HG02973 (cell line): ENCODE measurements at regions not wholly inside any gene's neighbourhood (a gene's known extent, or its start where the extent isn't known, plus 50 kb on each side); places are given as distances from the start of the nearest gene placed in this dataset.

Experiments
- ATAC-seq: cut with Tn5 transposase; IDR thresholded peaks from one replicate; pipeline ENCODE4 v1.9.1; 2021; ENCODE audit warnings: moderate library complexity; ENCODE audit not compliant: unreplicated experiment

DNA sequence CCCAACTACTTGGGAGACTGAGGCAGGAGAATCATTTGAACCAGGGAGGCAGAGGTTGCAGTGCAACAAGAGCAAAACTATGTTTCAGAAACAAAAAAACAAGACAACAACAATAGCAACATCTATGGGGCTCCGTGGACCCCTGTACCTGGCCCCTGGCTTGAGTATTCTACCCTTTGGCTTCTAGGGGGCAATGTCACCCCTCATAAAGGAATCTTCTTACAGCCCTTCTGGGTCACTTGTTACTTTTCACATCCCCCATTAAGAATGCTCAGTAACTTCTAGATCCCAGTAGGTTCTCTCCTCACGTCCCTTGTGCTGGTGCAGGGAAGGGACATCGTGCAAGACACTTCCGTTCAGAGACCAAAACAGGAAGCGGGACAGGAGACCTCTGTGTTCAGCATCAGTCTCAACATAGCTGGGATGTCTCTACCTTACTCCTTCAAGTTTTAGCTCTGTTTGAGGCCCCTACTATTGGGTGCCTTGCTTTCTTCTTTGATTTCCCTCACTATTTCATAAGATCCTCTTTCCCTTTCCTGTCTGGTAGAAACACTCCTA is 218.1 kb upstream of the ARGLU1 start:
- no peak for ATAC-seq

DNA sequence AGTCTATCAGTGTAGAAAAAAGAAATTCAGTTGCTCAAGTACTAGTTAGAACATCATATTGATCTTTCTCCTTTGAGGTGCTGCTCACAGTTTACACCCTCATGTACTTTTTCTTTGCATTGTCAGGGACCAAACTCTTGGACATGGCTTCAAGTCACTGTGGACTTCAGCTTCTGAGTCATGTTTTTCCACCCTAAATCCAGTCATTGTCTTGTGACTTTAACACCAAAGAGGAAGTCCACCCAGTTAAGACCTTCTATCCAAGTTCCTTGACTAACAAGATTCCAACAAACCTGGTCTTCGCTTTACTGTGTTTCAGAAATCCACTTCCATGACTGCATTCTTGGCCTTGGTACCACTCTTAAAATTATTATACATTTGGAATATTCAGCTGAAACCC is 206.7 kb upstream of the ARGLU1 start:
- no peak for ATAC-seq

DNA sequence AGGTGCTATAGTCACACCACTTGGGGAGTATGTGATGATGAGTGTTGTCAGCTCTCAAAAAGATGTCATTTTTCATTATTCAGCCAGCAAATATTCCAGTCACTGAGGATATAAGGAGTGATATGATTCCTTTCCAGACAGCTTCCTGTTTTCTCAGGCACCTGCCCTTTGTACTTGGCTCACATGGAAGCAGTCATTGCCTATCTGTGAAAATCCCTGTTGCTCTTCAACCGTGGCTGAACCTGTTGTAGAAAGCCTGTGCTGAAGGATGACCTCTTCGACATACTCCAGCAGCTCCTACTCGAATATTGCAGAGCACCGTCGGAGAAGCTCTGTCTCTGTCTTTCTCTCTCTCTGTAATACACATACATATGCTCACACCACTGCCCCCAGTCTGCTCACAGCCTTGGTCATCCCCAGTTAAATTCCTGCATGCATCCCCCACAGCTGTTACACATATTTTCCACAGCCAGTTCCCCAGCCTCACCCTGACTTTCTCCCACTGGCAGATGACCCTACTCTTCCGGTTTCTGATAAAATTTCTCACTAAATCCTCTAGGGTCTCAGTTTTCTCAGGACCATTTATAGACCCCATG is 204.2 kb upstream of the ARGLU1 start:
- no peak for ATAC-seq

DNA sequence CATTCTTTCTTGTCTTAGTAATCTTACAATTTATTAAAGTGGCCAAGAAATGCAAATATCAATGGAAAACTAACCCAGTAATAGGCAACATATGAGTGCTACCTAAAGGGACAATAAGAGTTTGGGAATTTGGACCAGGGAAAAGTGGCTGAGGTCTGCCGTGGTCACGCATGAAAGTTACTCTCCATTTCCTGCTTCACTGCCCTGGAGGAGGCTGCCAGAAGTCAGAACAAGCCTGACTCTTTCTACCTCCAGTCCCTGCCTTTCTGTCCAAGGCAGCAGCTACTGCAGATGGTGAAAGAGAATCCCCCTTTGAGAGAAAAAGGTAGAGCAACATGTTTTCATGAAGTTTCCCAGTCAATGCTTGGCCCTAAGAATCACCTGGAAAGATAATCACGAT is 201.1 kb upstream of the ARGLU1 start:
- no peak for ATAC-seq

DNA sequence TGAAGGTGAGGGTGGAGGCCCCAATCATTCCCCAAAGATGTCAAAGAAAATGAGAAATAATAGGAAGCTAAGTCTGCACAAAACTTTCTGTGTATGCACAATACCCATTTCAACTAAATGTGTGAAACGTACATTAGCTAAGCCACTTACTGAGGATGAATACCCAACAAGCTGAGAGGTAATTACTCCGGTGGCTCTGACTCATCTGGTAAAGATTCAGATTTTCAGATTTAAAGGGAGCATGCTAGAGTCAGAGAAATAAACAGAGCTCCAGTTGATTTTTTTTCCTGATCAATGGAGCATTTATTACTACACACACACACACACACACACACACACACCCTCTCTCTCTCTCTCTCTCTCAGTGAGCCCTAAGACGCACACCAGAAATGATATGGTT is 194.8 kb upstream of the ARGLU1 start:
- no peak for ATAC-seq

DNA sequence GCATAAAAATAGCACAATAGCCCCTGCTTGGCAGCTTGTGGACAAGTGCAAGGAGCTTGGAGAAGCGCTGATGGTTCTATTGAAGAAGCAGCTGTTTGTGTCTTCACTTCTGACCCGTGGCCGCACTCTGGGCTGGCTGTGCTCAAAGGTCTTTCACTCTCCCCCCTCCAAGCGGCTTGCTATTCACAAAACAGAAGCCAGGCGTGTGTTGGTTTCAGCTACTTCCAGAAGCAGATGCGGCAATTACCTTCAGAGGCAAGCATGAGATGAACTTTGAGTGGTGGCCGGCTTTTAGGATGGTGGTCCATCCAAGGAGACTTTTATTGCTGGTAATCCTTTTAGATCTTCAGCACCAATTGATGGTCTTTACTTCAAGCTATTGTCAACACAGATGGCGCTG is 188.5 kb upstream of the ARGLU1 start:
- no peak for ATAC-seq

DNA sequence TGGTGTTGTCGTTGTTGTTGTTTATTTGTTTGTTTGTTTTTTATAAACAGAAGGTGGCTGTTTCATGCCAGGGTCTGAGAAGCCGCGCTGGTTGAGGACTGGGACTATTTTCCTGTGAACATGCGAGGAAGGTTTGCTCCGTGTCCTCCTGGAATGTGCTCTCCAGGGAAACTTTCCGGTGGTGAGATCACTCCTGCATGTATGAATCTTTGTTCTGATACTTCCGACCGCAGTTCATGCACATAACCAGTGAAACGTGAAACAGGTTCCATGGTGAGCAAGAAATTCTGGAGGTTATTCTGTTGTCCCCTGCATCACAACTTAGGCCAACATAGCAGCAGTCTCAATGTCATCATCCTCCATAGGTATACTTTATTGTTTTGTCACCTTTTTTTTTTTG is 187.6 kb upstream of the ARGLU1 start:
- no peak for ATAC-seq

DNA sequence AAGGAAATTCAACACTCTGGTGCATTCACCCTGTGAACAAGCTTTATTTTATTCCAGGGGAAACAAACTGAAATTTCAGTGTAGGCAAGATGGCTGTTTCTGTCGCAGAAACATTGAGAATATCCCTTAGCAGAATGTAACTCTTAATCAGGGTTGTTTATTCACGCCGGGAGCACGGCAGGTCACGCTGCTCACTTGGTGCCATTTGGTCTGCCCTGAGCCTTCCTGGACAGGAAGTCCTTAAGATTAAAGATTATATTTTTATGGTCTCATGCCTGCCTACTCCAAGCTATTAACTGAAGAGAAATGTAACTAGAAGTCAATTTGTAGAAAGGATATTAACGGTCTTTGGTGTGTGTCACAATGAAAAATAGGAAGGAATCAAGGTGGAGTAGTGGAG is 185.3 kb upstream of the ARGLU1 start:
- ATAC-seq: no peak

DNA sequence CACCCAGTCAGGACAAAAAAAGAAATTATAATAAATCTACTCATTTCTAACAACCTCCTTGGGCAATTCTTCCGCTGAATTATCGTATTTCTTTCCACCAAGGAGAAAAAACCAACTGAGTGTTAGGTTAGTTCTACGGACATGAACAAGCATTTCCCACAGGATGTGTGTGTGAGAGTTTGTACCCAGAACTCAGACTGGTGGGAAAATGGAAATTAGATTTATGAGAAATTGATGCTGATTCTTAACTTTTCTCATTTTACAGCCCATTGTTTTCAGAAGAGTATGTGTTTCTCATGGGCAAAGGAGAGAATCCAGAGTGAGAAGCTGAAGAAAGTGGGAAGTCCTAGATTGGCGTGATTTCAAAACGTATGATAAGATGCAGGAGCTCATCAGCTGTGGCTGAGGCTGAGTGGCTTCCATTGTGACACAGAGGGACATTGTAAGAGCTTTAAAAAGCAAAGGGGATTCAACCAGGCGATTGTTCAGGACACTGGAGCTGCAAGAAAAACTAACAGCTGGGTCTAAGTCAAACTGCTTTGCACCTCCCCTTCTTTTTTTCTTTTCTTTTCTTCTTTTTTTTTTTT is 184.7 kb upstream of the ARGLU1 start:
- no peak for ATAC-seq

DNA sequence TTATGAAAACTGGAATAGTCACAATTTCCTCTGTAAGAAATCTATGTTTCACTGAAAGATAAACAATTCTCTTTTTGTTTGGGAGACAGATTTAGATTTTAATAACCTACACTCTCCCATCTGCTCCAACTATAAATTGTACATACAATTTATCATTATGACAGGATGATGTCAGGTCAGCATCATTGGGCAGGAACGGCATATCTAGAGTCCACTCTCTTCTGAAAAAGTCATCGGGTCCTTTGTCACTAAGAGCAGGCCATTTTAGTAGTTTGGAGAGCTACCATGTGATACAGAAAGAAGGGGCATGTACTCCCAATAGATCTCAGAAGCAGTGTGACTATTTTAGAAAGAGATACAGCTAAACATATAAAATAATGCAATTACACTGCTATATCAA is 180.8 kb upstream of the ARGLU1 start:
- ATAC-seq: no peak

DNA sequence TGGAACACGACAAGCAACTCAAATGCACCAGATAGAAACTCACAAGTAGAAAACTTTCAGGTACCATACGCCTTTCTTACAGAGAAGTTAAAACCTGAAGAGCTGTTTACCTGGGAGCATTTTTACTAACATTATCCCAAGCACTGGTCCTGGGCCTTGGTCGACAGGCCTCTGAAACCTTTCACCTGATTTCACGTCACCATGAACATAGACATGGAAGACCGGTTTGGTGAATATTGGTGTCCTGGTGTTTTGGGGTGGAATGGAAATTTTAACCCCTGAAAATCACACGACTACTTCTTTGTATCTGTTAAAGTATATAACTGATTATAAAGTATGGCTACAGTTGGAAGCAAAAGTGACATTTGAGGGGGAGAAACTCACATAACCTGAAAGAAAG is 176.6 kb upstream of the ARGLU1 start:
- ATAC-seq: no peak

DNA sequence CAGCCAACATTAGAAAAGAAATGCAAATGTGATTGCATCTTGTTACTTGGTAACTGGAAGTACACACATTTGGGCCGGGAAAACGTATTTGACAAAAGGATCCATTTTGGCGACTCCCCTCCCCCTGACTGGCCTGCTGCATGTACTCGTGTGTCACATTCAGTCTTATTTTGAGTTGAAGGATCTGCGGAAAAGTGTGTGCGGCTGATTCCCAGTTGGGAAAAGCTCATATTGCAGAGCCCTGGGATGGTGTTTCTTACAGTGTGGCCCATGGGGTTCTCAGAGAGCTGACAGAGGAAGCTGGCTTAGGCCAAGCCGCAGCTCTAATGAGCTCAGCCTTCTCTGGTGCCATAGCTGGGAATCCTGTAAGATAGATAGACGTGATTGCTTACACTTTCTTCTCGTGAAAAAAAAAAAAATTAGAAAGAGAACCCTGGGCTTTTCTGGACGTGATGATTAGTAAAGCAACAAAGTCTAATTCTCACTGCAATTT is 170.3 kb upstream of the ARGLU1 start:
- ATAC-seq: no peak

DNA sequence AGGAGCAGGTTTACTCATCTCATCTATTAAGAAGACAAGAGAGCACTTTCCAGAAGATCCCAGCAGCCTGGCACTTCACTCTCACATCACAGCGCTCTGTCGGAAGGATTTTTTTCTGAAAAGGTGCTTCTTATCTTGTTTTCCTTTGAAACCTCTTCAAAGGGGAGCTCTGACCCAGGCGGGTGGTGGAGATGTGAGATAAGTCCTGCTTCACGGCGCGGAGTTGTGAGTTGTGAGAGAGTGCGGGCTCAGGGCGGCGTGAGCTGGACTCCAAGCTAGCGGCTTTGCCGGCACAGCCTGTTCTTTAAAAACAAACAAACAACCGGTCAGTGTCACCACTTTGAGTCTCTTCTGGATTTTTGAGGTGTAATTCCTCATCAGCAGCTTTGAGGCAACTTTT is 169.0 kb upstream of the ARGLU1 start:
- ATAC-seq: no peak

DNA sequence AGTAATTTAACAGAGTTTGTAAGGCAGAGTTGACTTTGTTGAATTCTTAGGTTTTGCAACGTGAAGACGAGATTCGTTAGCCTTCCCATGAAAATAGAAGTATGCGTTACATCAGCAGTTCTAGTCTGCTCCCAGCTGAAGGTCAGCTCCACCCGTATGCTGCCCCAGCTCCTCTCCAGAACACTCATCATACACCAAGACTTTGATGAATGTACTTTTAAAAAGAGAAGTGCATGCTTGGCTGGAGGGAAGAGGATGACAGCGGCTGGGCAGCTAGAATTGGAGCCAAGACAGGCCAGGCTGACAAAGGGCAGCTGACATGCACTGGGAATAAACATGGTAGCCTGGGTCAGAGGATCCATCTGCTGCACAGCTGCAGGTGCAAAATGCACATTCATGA is 166.3 kb upstream of the ARGLU1 start:
- ATAC-seq: no peak

DNA sequence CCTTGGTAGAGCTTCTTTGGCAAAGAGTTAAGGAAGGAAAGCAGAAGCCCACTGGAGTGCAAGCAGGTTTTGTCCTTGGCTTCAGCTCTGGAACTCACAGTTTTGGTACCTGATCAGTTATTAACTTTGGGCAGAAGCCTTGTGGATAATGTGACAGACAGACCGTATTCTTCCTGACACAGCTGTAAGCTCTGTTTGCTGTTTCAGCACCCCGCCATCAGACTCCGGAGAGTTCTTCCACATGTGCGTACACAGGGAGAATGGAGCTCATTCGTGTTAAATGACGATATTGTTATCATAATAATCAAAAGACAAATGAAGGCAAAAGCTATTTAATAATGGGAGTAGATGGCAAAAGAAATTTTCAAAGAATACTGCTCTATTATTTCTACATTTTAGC is 155.1 kb upstream of the ARGLU1 start:
- no peak for ATAC-seq

DNA sequence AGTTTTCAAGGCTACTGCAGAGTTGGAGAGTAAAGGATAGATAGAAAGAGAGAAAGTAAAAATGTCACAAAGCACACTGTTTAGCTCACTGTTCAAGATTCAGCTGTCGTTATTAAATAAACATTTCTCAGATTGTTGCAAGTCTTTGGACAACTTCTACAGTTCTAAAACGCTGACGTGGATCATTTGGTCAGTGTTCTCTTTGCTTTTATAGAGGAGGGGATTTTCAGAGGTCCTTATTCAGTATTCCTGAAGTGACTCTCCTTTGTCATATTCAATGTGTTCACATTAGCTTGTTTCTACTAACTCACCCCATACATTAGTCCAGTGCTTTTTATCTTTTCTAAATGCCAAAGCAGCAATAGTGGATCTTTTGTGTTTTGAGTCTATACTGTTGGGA is 154.7 kb upstream of the ARGLU1 start:
- ATAC-seq: no peak

DNA sequence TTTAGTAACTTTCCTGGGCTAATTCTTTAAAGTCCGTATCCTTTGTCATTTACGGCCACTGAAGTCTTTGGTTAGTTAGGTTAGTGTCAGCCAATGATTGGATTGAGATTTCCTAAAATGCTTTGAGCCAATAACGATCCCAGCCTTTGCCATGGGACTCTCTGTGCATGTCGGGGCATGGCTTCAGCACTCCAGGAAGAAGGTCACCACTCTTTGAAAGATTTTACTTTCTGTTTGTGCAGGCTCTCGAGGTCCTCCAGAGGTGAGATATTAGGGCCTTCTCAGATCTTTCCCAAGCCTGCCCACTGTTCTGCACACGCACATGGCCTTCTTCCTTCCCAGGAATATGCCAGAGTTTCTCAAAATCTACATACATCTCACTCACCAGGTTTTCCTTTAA is 153.7 kb upstream of the ARGLU1 start:
- no peak for ATAC-seq

DNA sequence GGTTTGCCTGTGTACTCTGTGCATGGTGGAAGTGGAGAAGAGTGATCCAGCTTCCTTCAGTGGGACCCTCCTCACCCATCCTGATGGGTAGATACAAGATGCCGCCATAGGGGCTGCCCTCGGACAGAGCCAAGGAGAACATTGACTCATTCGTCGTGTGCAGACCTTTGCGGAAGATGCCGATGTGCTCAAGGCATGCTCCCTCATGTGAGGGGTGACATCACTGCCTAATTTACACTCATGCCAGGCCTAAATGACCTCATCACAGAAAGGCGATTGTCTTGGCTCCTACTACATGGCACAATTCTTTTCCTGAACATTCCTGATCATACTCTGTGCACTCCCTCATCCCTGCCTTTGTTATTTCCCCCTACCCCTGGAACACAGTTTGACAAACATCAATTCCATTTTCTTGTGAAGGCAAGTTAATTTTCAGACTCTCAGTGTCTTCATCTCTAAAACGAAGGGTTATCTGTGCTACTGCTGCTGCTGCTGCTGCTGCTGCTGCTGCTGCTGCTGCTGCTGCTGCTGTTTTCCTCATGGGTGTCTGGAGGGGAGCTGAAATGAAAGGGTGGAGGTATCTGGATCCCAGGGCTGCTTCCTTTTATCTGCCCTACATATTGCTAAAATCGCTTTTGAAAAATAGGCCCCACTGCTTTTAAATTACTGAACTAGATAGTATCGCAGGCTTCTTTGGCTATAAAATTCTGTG is 146.5 kb upstream of the ARGLU1 start:
- no peak for ATAC-seq

DNA sequence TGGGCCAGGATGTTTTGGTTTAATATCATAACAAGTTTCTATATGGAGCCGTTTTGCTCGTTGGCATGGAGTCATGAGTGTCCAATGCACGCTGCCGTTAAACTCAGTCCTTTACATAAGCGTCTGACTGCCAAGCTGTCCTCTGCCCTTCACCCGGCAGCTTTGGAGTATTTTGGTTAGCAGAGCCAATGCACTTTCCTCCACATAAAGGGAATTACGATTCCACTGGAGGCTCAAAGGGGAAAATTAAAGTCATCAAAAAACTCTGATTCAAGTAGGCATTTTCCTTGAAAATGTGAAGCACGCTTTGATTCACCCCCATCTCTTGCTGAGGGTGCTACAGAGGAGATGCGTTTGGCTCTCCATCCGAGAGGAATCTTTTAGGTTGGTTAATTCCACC is 144.4 kb upstream of the ARGLU1 start:
- ATAC-seq: no peak

DNA sequence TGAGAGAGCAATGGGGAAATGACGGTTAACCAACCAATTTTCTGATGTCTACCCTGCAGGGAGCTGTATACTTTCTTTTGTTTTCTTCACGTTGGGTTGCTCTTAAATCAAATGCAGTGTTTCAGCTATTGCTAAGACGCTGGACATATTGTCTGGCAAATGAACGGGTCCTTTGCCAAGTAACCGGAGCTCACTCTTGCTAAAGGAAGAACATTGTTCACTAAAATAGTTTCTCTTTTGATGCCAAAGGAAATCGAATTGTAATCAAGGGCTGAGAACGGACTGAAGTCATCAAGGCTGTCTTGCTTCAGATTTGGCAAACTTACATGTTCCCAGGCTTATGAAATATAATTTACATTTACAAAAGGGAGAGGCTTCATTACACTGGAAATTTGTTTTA is 142.3 kb upstream of the ARGLU1 start:
- ATAC-seq: no peak

DNA sequence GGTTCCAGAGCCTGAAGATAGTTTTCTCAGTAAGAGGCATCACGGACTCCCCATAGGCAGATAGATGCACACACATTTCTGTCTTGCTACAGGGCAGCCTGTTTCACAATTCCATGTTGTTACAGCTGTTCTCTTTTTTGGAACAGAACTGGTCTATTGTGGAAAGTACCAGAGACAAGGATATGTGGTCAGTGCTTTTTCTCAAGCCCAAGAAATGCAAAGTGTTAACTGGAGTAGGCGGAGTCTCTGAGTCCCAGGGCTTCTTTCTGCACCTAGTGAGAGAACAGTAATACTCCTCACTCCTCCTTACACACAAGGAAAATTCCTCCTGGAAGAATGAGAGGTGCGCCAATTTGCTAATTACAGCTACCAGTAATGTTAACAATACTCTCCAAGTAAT is 141.6 kb upstream of the ARGLU1 start:
- ATAC-seq: no peak

DNA sequence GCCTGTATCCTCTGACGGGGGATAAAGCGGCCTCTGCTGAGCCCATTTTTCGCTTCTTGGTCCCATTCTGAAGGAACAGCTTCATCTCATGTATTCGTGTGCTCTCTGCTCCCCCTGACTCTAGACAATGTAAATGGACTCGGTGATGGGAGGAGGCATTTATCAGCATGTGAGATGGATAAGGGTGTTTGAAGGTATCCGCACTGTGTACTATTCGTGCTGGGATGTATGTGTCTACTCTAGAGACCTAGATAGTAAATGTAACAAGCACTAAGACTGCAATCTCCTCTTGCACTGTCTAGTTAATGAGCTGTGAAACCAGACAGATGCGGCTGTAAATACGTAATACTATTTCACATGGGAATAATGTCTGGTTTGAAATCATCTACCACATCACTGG is 134.6 kb upstream of the ARGLU1 start:
- no peak for ATAC-seq
